ENCODE measurements at regions not wholly inside any gene's neighbourhood (a gene's known extent, or its start where the extent isn't known, plus 50 kb on each side); places are given as distances from the start of the nearest gene placed in this dataset.
"Not testable (repeated sequence)": the region's sequence is repeated elsewhere in the genome, so short reads cannot be mapped to it uniquely, and the experiment has no call there.

DNA sequence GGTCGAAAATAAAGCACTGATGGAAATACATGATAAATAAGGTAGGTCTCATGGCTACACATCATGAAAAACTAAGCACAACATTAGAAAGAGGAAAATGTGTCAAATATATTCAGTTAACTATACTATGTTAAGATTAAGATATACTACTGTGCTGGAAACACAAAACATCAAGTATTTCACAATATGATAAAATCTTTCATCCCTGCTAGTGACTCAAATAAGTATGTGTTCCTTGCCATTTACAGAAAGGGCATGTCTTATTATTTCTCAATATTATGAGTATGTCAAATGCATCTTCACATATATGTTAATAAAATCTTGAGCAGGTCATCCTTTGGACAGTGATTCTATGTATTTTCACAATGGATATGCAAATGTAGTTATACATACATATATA, 1260.1 kb upstream of the ADGRL2 start:
- no peak for DNase-seq (ENCODE audit: low read depth, low spot score)
- TF ChIP-seq POLR2AphosphoS5 (IDR thresholded peaks at IDR 0.05; ENCODE audit: low read depth, low read length) = no peak
- TF ChIP-seq, protein P1, sequence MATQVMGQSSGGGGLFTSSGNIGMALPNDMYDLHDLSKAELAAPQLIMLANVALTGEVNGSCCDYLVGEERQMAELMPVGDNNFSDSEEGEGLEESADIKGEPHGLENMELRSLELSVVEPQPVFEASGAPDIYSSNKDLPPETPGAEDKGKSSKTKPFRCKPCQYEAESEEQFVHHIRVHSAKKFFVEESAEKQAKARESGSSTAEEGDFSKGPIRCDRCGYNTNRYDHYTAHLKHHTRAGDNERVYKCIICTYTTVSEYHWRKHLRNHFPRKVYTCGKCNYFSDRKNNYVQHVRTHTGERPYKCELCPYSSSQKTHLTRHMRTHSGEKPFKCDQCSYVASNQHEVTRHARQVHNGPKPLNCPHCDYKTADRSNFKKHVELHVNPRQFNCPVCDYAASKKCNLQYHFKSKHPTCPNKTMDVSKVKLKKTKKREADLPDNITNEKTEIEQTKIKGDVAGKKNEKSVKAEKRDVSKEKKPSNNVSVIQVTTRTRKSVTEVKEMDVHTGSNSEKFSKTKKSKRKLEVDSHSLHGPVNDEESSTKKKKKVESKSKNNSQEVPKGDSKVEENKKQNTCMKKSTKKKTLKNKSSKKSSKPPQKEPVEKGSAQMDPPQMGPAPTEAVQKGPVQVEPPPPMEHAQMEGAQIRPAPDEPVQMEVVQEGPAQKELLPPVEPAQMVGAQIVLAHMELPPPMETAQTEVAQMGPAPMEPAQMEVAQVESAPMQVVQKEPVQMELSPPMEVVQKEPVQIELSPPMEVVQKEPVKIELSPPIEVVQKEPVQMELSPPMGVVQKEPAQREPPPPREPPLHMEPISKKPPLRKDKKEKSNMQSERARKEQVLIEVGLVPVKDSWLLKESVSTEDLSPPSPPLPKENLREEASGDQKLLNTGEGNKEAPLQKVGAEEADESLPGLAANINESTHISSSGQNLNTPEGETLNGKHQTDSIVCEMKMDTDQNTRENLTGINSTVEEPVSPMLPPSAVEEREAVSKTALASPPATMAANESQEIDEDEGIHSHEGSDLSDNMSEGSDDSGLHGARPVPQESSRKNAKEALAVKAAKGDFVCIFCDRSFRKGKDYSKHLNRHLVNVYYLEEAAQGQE (IDR thresholded peaks at IDR 0.05; ENCODE audit: insufficient read depth in 1 of 2, low read depth in 2 of 2, low read length in 1 of 2) = no peak
- TF ChIP-seq TCF7L2 (IDR thresholded peaks at IDR 0.05; ENCODE audit: low read depth, low read length) = no peak
- TF ChIP-seq, protein P2, sequence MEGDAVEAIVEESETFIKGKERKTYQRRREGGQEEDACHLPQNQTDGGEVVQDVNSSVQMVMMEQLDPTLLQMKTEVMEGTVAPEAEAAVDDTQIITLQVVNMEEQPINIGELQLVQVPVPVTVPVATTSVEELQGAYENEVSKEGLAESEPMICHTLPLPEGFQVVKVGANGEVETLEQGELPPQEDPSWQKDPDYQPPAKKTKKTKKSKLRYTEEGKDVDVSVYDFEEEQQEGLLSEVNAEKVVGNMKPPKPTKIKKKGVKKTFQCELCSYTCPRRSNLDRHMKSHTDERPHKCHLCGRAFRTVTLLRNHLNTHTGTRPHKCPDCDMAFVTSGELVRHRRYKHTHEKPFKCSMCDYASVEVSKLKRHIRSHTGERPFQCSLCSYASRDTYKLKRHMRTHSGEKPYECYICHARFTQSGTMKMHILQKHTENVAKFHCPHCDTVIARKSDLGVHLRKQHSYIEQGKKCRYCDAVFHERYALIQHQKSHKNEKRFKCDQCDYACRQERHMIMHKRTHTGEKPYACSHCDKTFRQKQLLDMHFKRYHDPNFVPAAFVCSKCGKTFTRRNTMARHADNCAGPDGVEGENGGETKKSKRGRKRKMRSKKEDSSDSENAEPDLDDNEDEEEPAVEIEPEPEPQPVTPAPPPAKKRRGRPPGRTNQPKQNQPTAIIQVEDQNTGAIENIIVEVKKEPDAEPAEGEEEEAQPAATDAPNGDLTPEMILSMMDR (IDR thresholded peaks at IDR 0.05) = no peak
- TF ChIP-seq SIN3A (IDR thresholded peaks at IDR 0.05; ENCODE audit: borderline replicate concordance, insufficient read depth, low read depth, low read length) = no peak
- Histone ChIP-seq H3K27ac (ENCODE audit: low read length) (no peak overlapping the region), H3K4me1 (ENCODE audit: control insufficient read depth, insufficient read depth, low read length) (no peaks in the 10 kb centered on the region), H3K9me3 (ENCODE audit: control insufficient read depth, insufficient read depth, low read depth, low read length) (no peaks in the 10 kb centered on the region), H3K36me3 (ENCODE audit: control insufficient read depth, insufficient read depth, low read length) (no peaks in the 10 kb centered on the region), H3K4me3 (ENCODE audit: low read depth in 2 of 2, low read length in 2 of 2) (no peak overlapping the region), H3K27me3 (ENCODE audit: control insufficient read depth, insufficient read depth, low read length) (no peaks in the 10 kb centered on the region)
- intact Hi-C loops (cut with micrococcal nuclease; ENCODE audit: unreplicated experiment) (no loop called here), in situ Hi-C loops (cut with HindIII; ENCODE audit: low pct_unique_long_range_greater_than_20kb, low sequenced_read_pairs) (no loop called here)
- no TSS peak for BruUV-seq (replicated peaks)
- ChIA-PET CTCF (no interaction called here), POLR2A (no interaction called here)
- ATAC-seq = no peak

DNA sequence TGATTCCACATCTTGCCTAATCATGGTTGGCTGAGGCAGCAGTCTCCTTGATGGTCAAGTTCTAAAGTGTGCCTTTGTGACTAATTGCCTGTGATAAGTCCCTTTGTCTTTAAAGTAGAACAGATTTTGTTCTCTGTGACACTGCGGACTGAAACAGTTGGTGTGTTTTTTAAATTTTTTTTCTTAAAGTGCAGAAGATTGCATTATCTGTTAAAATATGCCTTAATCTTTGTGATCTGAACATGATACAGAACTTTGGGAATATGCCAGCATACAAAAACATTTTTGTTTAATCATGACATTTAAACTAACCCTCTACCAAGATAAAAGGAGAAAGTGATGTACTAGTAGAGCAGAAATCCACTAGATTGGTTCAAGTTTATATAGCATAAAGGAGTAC, 1260.6 kb upstream of the ADGRL2 start:
- TF ChIP-seq, protein P2 (IDR thresholded peaks at IDR 0.05) = no peak
- TF ChIP-seq POLR2AphosphoS5 (IDR thresholded peaks at IDR 0.05; ENCODE audit: low read depth, low read length) = no peak
- TF ChIP-seq, protein P1 (IDR thresholded peaks at IDR 0.05; ENCODE audit: insufficient read depth in 1 of 2, low read depth in 2 of 2, low read length in 1 of 2) = no peak
- no peak for TF ChIP-seq TCF7L2 (IDR thresholded peaks at IDR 0.05; ENCODE audit: low read depth, low read length)
- TF ChIP-seq SIN3A (IDR thresholded peaks at IDR 0.05; ENCODE audit: borderline replicate concordance, insufficient read depth, low read depth, low read length) = no peak
- no peaks in the 10 kb centered on the region for H3K36me3 ChIP-seq (ENCODE audit: control insufficient read depth, insufficient read depth, low read length)
- no peak for ATAC-seq
- no peak overlapping the region for H3K4me3 ChIP-seq (ENCODE audit: low read depth in 2 of 2, low read length in 2 of 2)
- in situ Hi-C loops (cut with HindIII; ENCODE audit: low pct_unique_long_range_greater_than_20kb, low sequenced_read_pairs) (no loop called here), intact Hi-C loops (cut with micrococcal nuclease; ENCODE audit: unreplicated experiment) (no loop called here)
- H3K27ac ChIP-seq (ENCODE audit: low read length) = no peak overlapping the region
- no peaks in the 10 kb centered on the region for H3K4me1 ChIP-seq (ENCODE audit: control insufficient read depth, insufficient read depth, low read length)
- CTCF ChIA-PET = no interaction called here
- H3K9me3 ChIP-seq (ENCODE audit: control insufficient read depth, insufficient read depth, low read depth, low read length) = no peaks in the 10 kb centered on the region
- H3K27me3 ChIP-seq (ENCODE audit: control insufficient read depth, insufficient read depth, low read length) = no peaks in the 10 kb centered on the region
- no peak for DNase-seq (ENCODE audit: low read depth, low spot score)
- POLR2A ChIA-PET = no interaction called here
- no TSS peak for BruUV-seq (replicated peaks)

DNA sequence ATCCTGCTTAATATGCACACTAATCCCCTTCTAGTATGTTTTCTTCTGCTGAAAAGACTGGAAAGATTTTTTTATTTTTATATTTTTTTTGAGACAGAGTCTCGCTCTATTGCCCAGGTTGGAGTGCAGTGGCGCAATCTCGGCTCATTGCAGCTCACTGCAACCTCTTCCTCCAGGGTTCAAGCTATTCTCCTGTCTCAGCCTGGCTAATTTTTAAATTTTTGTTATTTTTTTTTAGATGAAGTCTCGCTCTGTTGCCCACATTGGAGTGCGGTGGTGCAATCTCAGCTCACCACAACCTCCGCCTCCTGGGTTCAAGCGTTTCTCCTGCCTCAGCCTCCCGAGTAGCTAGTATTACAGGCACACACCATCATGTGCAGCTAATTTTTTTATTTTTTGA, 1261.4 kb upstream of the ADGRL2 start:
- H3K9me3 ChIP-seq (ENCODE audit: control insufficient read depth, insufficient read depth, low read depth, low read length); in situ Hi-C loops (cut with HindIII; ENCODE audit: low pct_unique_long_range_greater_than_20kb, low sequenced_read_pairs); H3K27me3 ChIP-seq (ENCODE audit: control insufficient read depth, insufficient read depth, low read length); H3K4me1 ChIP-seq (ENCODE audit: control insufficient read depth, insufficient read depth, low read length); intact Hi-C loops (cut with micrococcal nuclease; ENCODE audit: unreplicated experiment); BruUV-seq (replicated peaks); H3K27ac ChIP-seq (ENCODE audit: low read length); CTCF ChIA-PET; H3K4me3 ChIP-seq (ENCODE audit: low read depth in 2 of 2, low read length in 2 of 2); DNase-seq (ENCODE audit: low read depth, low spot score); ATAC-seq; POLR2A ChIA-PET; H3K36me3 ChIP-seq (ENCODE audit: control insufficient read depth, insufficient read depth, low read length): not testable (repeated sequence)

Data from Panc1 (cell line).